Gastroesophageal sphincter (tissue), 3 donors: ENCODE measurements at regions not wholly inside any gene's neighbourhood (a gene's known extent, or its start where the extent isn't known, plus 50 kb on each side); places are given as distances from the start of the nearest gene placed in this dataset.
"Not testable (repeated sequence)": the region's sequence is repeated elsewhere in the genome, so short reads cannot be mapped to it uniquely, and the experiment has no call there.

Experiments used
- CTCF ChIP-seq, 4 experiments: fragments of 200-600 bp in 2 of 4; fragments of 450-650 bp in 2 of 4; sonication (generic) in 1 of 4; IDR thresholded peaks; one replicate each; pipeline ENCODE4 v1.5.1; 2017 to 2019; ENCODE audit warnings: antibody characterized with exemption in 4 of 4, mild to moderate bottlenecking in 2 of 4, moderate library complexity in 2 of 4
- EP300 ChIP-seq: sonication (generic); formaldehyde crosslinking; IDR thresholded peaks from one replicate; pipeline ENCODE4 v1.6.1; 2017; ENCODE audit warnings: antibody characterized with exemption, mild to moderate bottlenecking
- POLR2A ChIP-seq, 2 donors: fragments of 450-650 bp; IDR thresholded peaks; one replicate each; pipeline ENCODE4 v1.6.1; 2017; ENCODE audit warnings: antibody characterized with exemption in 2 of 2, mild to moderate bottlenecking in 2 of 2, moderate library complexity in 1 of 2
- POLR2AphosphoS5 ChIP-seq: sonication (generic); formaldehyde crosslinking; IDR thresholded peaks from one replicate; pipeline ENCODE4 v1.6.1; 2017; ENCODE audit warnings: antibody characterized with exemption

- not testable (repeated sequence) for TF ChIP-seq POLR2A (IDR thresholded peaks at IDR 0.05); POLR2AphosphoS5; CTCF (IDR thresholded peaks at IDR 0.05); EP300
These were observed 233.5 kb downstream of the POTED start for GRCh38 chr21:13843081-13843480.
